ENCODE measurements at regions not wholly inside any gene's neighbourhood (a gene's known extent, or its start where the extent isn't known, plus 50 kb on each side); places are given as distances from the start of the nearest gene placed in this dataset.

DNA sequence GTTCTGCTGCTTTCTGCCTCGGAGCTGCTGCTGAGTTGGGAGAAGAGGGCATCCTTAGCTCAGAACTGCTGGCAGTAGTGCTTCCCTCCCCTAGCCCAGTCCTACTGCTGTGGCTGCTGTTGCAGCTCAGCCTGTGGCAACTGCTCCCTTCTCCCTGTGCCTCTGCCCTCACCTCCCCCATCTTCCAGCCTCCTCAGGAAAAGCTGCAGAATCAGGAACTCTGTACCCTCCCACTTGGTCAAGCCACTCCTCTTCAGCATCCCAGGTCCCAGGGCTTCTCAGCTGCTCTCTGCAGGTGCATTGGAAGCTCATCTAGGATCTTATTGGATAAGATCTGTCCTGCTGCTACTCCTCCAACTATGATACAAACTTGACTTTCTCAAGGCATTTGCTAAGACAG lies 316.7 kb downstream of the BRINP2 start:
- no peaks in the 10 kb centered on the region for H3K79me2 ChIP-seq (ENCODE audit: insufficient read depth, low read length)
- no peaks in the 10 kb centered on the region for H3F3A ChIP-seq (ENCODE audit: insufficient read depth)
- H3K27ac ChIP-seq (ENCODE audit: low read depth, low read length), result no peak overlapping the region
- no peaks in the 10 kb centered on the region for H3K9me3 ChIP-seq (ENCODE audit: insufficient read depth, low read length)
- no peaks in the 10 kb centered on the region for H3K36me3 ChIP-seq (ENCODE audit: low read length)
- H3K4me3 ChIP-seq (ENCODE audit: insufficient read depth, low read length, poor library complexity, severe bottlenecking), result no peak overlapping the region
- TF ChIP-seq, protein P1, sequence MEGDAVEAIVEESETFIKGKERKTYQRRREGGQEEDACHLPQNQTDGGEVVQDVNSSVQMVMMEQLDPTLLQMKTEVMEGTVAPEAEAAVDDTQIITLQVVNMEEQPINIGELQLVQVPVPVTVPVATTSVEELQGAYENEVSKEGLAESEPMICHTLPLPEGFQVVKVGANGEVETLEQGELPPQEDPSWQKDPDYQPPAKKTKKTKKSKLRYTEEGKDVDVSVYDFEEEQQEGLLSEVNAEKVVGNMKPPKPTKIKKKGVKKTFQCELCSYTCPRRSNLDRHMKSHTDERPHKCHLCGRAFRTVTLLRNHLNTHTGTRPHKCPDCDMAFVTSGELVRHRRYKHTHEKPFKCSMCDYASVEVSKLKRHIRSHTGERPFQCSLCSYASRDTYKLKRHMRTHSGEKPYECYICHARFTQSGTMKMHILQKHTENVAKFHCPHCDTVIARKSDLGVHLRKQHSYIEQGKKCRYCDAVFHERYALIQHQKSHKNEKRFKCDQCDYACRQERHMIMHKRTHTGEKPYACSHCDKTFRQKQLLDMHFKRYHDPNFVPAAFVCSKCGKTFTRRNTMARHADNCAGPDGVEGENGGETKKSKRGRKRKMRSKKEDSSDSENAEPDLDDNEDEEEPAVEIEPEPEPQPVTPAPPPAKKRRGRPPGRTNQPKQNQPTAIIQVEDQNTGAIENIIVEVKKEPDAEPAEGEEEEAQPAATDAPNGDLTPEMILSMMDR (IDR thresholded peaks at IDR 0.05; ENCODE audit: insufficient read depth, low read length, poor library complexity, severe bottlenecking), result no peak
- no peak for TF ChIP-seq EZH2phosphoT487 (conservative IDR thresholded peaks at IDR 0.05; ENCODE audit: low read length)
- H4K20me1 ChIP-seq (ENCODE audit: low read depth, low read length), result no peaks in the 10 kb centered on the region
- no peak overlapping the region for H2AFZ ChIP-seq (ENCODE audit: low read depth, low read length, severe bottlenecking)
- no peaks in the 10 kb centered on the region for H3K9me2 ChIP-seq (replicated peaks; ENCODE audit: insufficient read depth, low read length)
- H3K27me3 ChIP-seq (ENCODE audit: low read length), result no peaks in the 10 kb centered on the region
- no peak overlapping the region for H3K9ac ChIP-seq (ENCODE audit: low read length)
- H3K4me2 ChIP-seq (ENCODE audit: low read depth, low read length, poor library complexity, severe bottlenecking), result no peak overlapping the region

DNA sequence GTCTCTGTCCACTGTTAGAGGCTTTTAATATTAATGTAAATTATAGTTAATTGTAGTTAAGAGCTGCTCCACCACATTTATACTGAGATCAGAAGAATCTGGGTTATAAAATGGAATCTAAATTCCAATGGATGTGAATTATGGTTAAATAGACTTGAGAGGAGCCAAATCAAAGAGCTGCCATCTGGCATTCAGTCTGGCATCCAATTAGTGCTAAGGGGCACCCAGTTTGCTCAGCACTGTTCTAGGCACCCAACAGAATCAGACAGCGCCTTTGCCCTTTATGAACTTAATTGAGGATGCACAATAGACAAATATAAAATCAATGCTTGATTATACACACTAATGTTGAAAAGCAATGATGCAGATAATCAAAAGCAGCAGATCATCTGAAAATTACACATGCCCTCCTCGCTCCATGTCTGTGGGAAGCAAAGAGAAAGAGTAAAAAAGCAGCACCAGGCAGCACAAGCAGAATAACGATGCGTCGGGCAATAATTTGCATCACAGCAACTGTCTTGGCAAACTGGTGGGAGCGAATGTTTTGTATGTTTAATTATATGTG lies 310.1 kb downstream of the BRINP2 start:
- TF ChIP-seq EZH2phosphoT487 (conservative IDR thresholded peaks at IDR 0.05; ENCODE audit: low read length), result no peak
- TF ChIP-seq, protein P1 (IDR thresholded peaks at IDR 0.05; ENCODE audit: insufficient read depth, low read length, poor library complexity, severe bottlenecking), result no peak
- H3K27ac ChIP-seq (ENCODE audit: low read depth, low read length), result no peak overlapping the region
- H4K20me1 ChIP-seq (ENCODE audit: low read depth, low read length), result no peaks in the 10 kb centered on the region
- no peak overlapping the region for H3K4me2 ChIP-seq (ENCODE audit: low read depth, low read length, poor library complexity, severe bottlenecking)
- H2AFZ ChIP-seq (ENCODE audit: low read depth, low read length, severe bottlenecking), result no peak overlapping the region
- no peaks in the 10 kb centered on the region for H3F3A ChIP-seq (ENCODE audit: insufficient read depth)
- H3K9me2 ChIP-seq (replicated peaks; ENCODE audit: insufficient read depth, low read length), result no peaks in the 10 kb centered on the region
- H3K36me3 ChIP-seq (ENCODE audit: low read length), result no peaks in the 10 kb centered on the region
- H3K9ac ChIP-seq (ENCODE audit: low read length), result no peak overlapping the region
- H3K4me3 ChIP-seq (ENCODE audit: insufficient read depth, low read length, poor library complexity, severe bottlenecking), result no peak overlapping the region
- H3K79me2 ChIP-seq (ENCODE audit: insufficient read depth, low read length), result no peaks in the 10 kb centered on the region
- no peaks in the 10 kb centered on the region for H3K9me3 ChIP-seq (ENCODE audit: insufficient read depth, low read length)
- no peaks in the 10 kb centered on the region for H3K27me3 ChIP-seq (ENCODE audit: low read length)

DNA sequence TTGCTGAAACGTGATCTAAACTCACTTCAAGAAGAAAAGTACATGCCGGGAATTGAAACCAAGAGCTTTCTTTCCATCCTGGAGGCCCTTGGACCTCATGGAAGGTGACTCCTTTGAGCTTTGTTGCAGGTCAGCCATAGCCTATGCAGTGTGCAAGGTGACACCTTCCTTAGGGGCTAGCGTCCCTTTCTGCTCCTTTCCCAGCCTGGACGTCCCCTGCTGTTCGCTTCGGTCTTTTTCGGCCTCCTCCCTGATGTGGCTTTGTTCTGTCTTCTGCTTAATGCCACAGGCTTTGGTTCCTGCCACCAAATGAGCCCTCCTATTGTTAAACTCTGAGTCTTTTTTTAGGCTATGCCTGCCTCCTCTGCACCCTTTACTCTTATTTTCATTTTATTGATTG lies 308.8 kb downstream of the BRINP2 start:
- Histone ChIP-seq H3K9me3 (ENCODE audit: insufficient read depth, low read length) (no peaks in the 10 kb centered on the region), H3K4me2 (ENCODE audit: low read depth, low read length, poor library complexity, severe bottlenecking) (no peak overlapping the region), H3K27ac (ENCODE audit: low read depth, low read length) (no peak overlapping the region), H4K20me1 (ENCODE audit: low read depth, low read length) (no peaks in the 10 kb centered on the region), H3K9me2 (replicated peaks; ENCODE audit: insufficient read depth, low read length) (no peaks in the 10 kb centered on the region), H2AFZ (ENCODE audit: low read depth, low read length, severe bottlenecking) (no peak overlapping the region), H3F3A (ENCODE audit: insufficient read depth) (no peaks in the 10 kb centered on the region), H3K79me2 (ENCODE audit: insufficient read depth, low read length) (no peaks in the 10 kb centered on the region), H3K36me3 (ENCODE audit: low read length) (no peaks in the 10 kb centered on the region), H3K9ac (ENCODE audit: low read length) (no peak overlapping the region), H3K27me3 (ENCODE audit: low read length) (no peaks in the 10 kb centered on the region), H3K4me3 (ENCODE audit: insufficient read depth, low read length, poor library complexity, severe bottlenecking) (no peak overlapping the region)
- TF ChIP-seq, protein P1 (IDR thresholded peaks at IDR 0.05; ENCODE audit: insufficient read depth, low read length, poor library complexity, severe bottlenecking), result no peak
- no peak for TF ChIP-seq EZH2phosphoT487 (conservative IDR thresholded peaks at IDR 0.05; ENCODE audit: low read length)

All from SU-DHL-6 (cell line).